Mammary epithelial cell (primary cell): ENCODE measurements at regions not wholly inside any gene's neighbourhood (a gene's known extent, or its start where the extent isn't known, plus 50 kb on each side); places are given as distances from the start of the nearest gene placed in this dataset.
"Not testable (repeated sequence)": the region's sequence is repeated elsewhere in the genome, so short reads cannot be mapped to it uniquely, and the experiment has no call there.

Experiments used
- CTCF ChIP-seq, 2 donors: IDR thresholded peaks in 1 of 2; conservative IDR thresholded peaks in 1 of 2; 2 replicates each; pipeline ENCODE4 v1.5.1; 2011 to 2012; ENCODE audit warnings: inconsistent platforms in 2 of 2, low read length in 2 of 2, mild to moderate bottlenecking in 2 of 2, control low read depth in 1 of 2, low read depth in 1 of 2; ENCODE audit not compliant: insufficient read depth in 1 of 2; ENCODE audit errors: extremely low read depth in 1 of 2
- EZH2 ChIP-seq: IDR thresholded peaks from 2 replicates; pipeline ENCODE4 v1.6.1; 2012; ENCODE audit warnings: low read length, inconsistent platforms, borderline replicate concordance

DNA sequence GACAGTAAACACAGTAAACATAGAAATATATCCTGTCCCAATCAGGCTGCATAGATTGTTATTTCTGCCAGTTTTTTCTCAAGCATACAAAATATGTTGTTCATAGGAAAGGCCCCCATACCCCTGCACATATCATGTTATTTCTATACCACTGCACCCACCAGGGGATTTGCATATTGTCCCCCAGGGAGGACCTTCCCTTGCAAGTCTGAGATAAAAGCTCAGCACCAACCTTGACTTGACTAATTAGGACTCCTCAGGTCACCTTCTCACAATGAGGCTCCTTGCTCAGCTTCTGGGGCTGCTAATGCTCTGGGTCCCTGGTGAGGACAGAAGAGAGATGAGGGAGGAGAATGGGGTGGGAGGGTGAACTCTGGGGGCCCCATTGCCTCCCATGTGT lies 1313.1 kb downstream of the RPIA start:
- TF ChIP-seq EZH2; CTCF (conservative IDR thresholded peaks at IDR 0.05 in 1 of 2, IDR thresholded peaks at IDR 0.05 in 1 of 2; ENCODE audit: extremely low read depth in 1 of 2, insufficient read depth in 1 of 2, low read depth in 1 of 2, low read length in 2 of 2): not testable (repeated sequence)
